Activated CD8-positive, alpha-beta memory T cell treated with anti-CD3 and anti-CD28 coated beads, Interleukin-2, amount 10 ng/mL, durations not matched to agents 7 days and 5 days (primary cell): ENCODE measurements at regions not wholly inside any gene's neighbourhood (a gene's known extent, or its start where the extent isn't known, plus 50 kb on each side); places are given as distances from the start of the nearest gene placed in this dataset.

Experiments used
- ATAC-seq: fragments of 150-1000 bp; cut with Tn5 transposase; one replicate; pipeline ENCODE4 v1.10.0; 2021; ENCODE audit warnings: moderate library complexity
- CTCF ChIA-PET: fragments of 350-600 bp; sonication (Branson Sonifier 250); formaldehyde crosslinking; loops from one replicate; lab custom pipeline; 2021; ENCODE audit warnings: antibody characterized with exemption; lab: Charles Lee
- DNase-seq: peaks from one replicate; pipeline ENCODE4 v3.0.0-alpha.2; 2020
- H3K27ac Mint-ChIP-seq: one replicate; pipeline ENCODE4 v1.8.0; 2021; ENCODE audit warnings: mild to moderate bottlenecking, mixed read lengths
- H3K27me3 Mint-ChIP-seq: one replicate; pipeline ENCODE4 v1.8.0; 2021; ENCODE audit warnings: mixed read lengths
- H3K36me3 Mint-ChIP-seq: one replicate; pipeline ENCODE4 v1.8.0; 2021; ENCODE audit warnings: mild to moderate bottlenecking, mixed read lengths
- H3K4me1 Mint-ChIP-seq: one replicate; pipeline ENCODE4 v1.8.0; 2021; ENCODE audit warnings: mixed read lengths
- H3K4me3 Mint-ChIP-seq: one replicate; pipeline ENCODE4 v1.8.0; 2021; ENCODE audit warnings: mild to moderate bottlenecking, moderate library complexity, mixed read lengths
- H3K9me3 Mint-ChIP-seq: one replicate; pipeline ENCODE4 v1.8.0; 2022; ENCODE audit warnings: low read depth, mixed read lengths

DNA sequence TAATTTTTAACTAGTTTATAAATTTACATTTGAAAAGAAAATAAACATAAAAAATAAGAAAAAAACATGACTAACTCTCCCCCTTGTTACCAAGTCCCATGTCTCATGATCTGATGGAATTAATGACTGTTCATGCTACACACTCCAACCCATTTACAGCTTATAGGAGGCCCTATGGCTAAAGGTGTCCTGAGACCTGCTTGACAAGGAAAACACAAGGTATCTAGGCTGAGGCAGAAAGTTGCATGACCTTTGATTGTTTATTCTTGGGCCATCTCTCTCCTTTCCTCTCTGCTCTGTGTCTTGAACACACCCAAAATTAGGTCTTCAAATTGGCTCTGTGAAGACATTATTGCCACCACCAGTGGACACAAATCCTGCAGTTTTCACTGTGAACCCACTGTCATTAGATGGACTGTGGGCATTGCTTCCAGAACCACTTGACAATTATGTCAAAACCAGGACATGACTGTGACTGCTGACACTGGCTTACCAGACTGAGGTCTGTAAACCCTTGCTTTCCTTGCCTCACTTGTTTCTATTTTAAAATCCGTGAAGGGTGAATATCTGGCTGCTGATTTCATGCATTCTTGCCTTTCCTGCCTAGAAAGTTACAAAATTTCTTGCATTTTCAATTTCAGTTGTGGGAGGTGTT is 386.5 kb upstream of the SPRY2 start:
- CTCF ChIA-PET = no interaction called here
- ATAC-seq (no peak), DNase-seq (no peak)
- Mint-ChIP-seq H3K27me3 (no peaks in the 10 kb centered on the region), H3K36me3 (no peaks in the 10 kb centered on the region), H3K9me3 (no peaks in the 10 kb centered on the region), H3K27ac (no peak overlapping the region), H3K4me1 (no peaks in the 10 kb centered on the region), H3K4me3 (no peak overlapping the region)

DNA sequence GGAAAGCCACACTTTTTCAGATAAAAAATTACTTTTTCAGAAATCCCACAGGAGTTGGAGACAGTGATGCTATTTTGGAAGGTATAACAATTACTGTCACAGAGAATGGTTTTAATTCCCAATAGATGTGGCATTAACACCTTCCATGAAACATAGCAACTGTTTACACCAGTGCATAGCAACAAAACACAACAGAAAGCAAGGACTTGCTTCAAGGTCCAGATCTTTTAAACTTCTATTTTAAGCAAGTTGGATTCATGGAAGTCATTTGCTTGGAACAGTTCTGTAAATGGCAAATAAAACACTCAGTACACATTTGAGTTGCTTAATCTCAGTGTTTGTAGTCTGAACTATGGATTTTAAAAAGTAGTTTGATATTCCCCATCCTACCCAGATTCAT is 385.9 kb upstream of the SPRY2 start:
- no peaks in the 10 kb centered on the region for H3K9me3 Mint-ChIP-seq
- H3K4me1 Mint-ChIP-seq = no peaks in the 10 kb centered on the region
- no peaks in the 10 kb centered on the region for H3K27me3 Mint-ChIP-seq
- CTCF ChIA-PET = no interaction called here
- H3K4me3 Mint-ChIP-seq = no peak overlapping the region
- ATAC-seq (no peak), DNase-seq (no peak)
- no peaks in the 10 kb centered on the region for H3K36me3 Mint-ChIP-seq
- H3K27ac Mint-ChIP-seq = no peak overlapping the region

DNA sequence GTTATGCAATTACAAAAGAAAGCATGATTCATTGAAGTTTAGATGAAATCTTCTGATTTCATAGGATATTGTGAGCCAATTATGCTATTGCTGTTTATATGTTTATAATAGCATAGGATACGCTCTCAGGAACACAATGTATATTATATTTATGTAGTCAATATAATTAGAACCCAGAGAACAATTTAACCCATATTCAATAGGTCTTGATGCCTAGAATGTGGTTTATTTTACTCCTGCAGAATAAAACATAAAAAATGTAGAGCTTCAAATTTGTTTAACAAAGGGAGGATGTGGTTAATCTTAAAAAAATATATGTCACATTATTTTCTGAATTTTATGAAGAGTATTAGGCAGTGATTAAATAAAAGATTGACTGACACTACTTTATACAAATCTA is 380.8 kb upstream of the SPRY2 start:
- Mint-ChIP-seq H3K4me3 (no peak overlapping the region), H3K9me3 (no peaks in the 10 kb centered on the region), H3K36me3 (no peaks in the 10 kb centered on the region), H3K27ac (no peak overlapping the region), H3K4me1 (no peaks in the 10 kb centered on the region), H3K27me3 (no peaks in the 10 kb centered on the region)
- no peak for DNase-seq
- ATAC-seq = no peak
- CTCF ChIA-PET = no interaction called here

DNA sequence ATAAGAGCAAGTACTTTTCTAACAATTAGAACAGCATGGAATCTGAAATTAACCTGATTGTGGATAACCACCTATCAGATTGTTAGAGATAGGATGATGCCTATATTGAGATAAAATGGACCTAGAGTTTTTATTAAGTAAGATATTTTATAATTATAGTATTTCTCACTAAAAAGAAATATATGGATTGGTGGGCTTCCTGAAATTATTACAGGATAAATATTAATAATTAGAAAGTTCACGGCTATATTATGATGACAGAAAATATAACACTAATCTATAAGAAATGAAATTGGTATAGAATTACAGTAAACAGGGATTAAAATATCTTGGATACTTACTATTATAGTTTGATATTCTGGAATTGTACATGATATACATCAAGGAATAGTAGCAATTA is 378.0 kb upstream of the SPRY2 start:
- CTCF ChIA-PET = no interaction called here
- no peaks in the 10 kb centered on the region for H3K4me1 Mint-ChIP-seq
- no peaks in the 10 kb centered on the region for H3K36me3 Mint-ChIP-seq
- H3K9me3 Mint-ChIP-seq = no peaks in the 10 kb centered on the region
- DNase-seq = no peak
- no peak overlapping the region for H3K27ac Mint-ChIP-seq
- no peak for ATAC-seq
- H3K4me3 Mint-ChIP-seq = no peak overlapping the region
- no peaks in the 10 kb centered on the region for H3K27me3 Mint-ChIP-seq

DNA sequence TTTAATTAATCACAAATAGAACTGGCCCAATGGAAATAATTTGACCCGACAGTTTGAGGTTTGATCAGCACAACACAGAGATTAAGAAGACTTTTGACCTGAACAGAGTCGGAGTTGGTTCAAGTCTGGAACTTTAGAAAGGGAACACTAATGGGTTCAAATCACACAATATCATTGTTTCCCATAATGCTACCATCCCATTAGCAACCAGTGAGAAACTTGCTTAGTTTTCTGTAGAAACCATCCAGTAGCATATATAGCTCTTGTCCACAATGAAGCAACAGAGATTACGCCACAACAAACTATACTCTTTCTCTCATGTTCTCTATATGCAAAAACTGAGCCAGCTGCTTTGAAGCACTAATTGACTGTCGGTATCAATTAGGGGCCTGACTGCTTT is 376.9 kb upstream of the SPRY2 start:
- Mint-ChIP-seq H3K36me3 (no peaks in the 10 kb centered on the region), H3K27me3 (no peaks in the 10 kb centered on the region), H3K27ac (no peak overlapping the region), H3K4me3 (no peak overlapping the region), H3K4me1 (no peaks in the 10 kb centered on the region), H3K9me3 (no peaks in the 10 kb centered on the region)
- ATAC-seq = no peak
- no peak for DNase-seq
- CTCF ChIA-PET = no interaction called here

DNA sequence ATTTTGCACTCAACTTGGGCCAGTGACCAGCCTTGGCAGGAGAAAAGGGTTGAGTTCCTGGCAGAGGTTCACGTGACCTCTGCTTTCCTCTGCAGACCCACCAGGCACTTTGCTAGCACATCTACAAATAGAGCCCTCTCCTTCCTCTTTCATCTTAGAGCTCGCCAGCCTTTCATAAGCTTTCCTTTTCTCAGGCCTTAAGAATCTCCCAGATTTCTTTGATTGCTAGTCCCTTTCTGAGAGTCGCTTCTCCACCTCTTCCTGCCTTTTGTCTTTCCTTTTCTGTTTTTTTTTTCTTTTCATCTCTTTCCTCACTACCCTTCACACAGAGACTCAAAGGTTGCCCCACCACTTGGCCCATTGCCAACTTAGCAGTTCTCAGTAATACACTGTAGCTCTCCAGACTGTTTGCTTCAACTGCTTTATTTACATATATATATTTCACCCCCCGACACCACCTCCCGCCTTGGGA is 375.7 kb upstream of the SPRY2 start:
- CTCF ChIA-PET = no interaction called here

DNA sequence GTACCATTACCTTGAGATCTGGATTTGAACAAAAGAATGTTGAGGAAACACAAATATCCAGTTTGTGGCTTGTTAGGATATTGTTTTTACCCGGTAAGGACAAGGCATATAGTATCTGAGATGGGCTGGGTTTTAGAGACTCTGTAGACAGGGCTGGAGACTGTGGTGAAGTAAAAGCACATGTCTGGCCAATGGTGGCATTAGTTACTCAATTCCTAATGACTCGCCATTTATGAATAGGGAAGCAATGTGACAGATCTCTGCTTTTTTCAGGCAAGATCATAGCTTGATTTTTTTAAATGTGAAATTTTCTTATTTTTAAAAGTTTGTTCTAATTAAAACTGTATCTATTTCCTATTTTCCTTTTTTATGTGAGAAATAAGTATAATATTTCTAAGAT is 371.1 kb upstream of the SPRY2 start:
- H3K4me3 Mint-ChIP-seq = no peak overlapping the region
- H3K27ac Mint-ChIP-seq = no peak overlapping the region
- no peaks in the 10 kb centered on the region for H3K9me3 Mint-ChIP-seq
- no peak for ATAC-seq
- no peaks in the 10 kb centered on the region for H3K4me1 Mint-ChIP-seq
- H3K27me3 Mint-ChIP-seq = no peaks in the 10 kb centered on the region
- H3K36me3 Mint-ChIP-seq = no peaks in the 10 kb centered on the region
- CTCF ChIA-PET = no interaction called here
- no peak for DNase-seq

More for the DNA sequence above, 375.7 kb upstream of the SPRY2 start:
- Mint-ChIP-seq H3K4me1 (no peaks in the 10 kb centered on the region), H3K9me3 (no peaks in the 10 kb centered on the region), H3K27ac (no peak overlapping the region), H3K27me3 (no peaks in the 10 kb centered on the region), H3K4me3 (no peak overlapping the region), H3K36me3 (no peaks in the 10 kb centered on the region)
- ATAC-seq (no peak), DNase-seq (no peak)

DNA sequence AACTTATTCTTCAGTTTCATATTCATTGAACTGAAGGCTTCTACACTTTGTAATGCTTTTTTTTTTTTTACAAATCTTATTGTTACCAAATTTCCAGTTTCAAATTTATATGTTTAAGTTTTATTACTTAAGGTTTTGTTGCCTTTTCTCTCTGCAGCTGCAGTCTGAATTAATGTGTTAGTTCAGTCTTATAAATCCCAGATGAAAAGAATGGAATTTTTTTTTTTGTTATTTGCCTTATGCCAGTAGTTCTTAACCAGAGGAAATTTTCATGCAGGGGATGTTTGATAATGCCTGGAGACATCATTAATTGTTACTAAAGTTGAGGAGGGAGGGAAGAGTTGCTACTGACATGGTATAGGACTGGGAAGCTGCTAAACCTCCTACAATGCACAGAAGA is 367.9 kb upstream of the SPRY2 start:
- ATAC-seq (no peak), DNase-seq (no peak)
- Mint-ChIP-seq H3K36me3 (no peaks in the 10 kb centered on the region), H3K27me3 (no peaks in the 10 kb centered on the region), H3K27ac (no peak overlapping the region), H3K4me1 (no peaks in the 10 kb centered on the region), H3K9me3 (no peaks in the 10 kb centered on the region), H3K4me3 (no peak overlapping the region)
- CTCF ChIA-PET = no interaction called here

DNA sequence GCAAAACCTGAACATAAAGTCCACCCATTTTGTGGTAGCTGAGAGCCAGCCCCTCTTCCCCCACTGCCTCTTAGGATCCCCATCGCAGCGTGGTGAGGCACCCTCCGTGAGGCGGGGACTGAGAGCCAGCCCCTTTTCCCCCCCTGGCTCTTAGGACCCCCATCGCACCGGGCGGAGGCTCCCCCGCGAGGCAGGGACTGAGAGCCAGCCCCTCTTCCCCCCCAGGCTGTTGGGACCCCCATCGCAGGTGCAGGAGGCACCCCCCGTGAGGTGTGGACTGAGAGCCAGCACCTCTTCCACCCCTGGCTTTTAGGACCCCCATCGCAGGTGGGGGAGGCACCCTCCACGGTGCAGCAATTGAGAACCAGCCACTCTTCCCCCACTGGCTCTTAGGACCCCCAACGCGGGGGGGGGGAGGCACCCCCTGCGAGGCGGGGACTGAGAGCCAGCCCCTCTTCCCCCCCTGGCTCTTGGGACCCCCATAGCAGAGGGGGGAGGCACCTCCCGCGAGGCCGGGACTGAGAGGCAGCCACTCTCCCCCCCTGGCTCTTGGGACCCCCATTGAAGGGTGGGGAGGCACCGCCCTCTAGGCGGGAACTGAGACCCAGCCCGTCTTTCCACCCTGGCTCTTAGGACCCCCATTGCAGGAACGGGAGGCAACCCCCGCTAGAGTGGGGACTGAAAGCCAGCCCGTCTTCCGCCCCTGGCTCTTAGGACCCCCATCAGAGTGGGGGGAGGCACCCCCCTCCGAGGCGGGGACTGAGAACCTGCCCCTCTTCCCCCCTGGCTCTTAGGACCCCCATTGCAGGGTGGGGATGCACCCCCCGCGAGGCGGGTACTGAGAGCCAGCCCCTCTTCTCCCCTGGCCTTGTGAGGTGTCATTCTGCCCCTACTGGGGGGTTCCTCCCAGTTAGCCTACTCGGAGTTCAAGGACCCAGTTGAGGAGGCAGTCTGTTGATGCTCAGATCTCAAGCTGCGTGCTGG is 366.4 kb upstream of the SPRY2 start:
- CTCF ChIA-PET = no interaction called here
- H3K4me1 Mint-ChIP-seq = no peaks in the 10 kb centered on the region
- no peaks in the 10 kb centered on the region for H3K9me3 Mint-ChIP-seq
- no peak for DNase-seq
- no peak overlapping the region for H3K27ac Mint-ChIP-seq
- ATAC-seq = no peak
- H3K27me3 Mint-ChIP-seq = no peaks in the 10 kb centered on the region
- no peak overlapping the region for H3K4me3 Mint-ChIP-seq
- no peaks in the 10 kb centered on the region for H3K36me3 Mint-ChIP-seq

DNA sequence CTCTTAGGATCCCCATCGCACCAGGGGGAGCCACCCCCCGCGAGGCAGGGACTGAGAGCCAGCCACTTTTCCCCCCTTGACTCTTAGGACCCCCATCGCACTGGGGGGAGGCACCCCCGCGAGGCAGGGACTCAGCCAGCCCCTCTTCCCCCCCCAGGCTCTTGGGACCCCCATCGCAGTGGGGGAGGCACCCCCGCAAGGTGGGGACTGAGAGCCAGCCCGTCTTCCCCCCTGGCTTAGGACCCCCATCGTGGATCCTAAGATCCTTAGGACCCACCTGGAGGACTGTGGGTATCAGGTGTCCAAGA is 365.2 kb upstream of the SPRY2 start:
- Mint-ChIP-seq H3K36me3 (no peaks in the 10 kb centered on the region), H3K27me3 (no peaks in the 10 kb centered on the region), H3K4me1 (no peaks in the 10 kb centered on the region), H3K9me3 (no peaks in the 10 kb centered on the region), H3K4me3 (no peak overlapping the region), H3K27ac (no peak overlapping the region)
- ATAC-seq (no peak), DNase-seq (no peak)
- CTCF ChIA-PET = no interaction called here

DNA sequence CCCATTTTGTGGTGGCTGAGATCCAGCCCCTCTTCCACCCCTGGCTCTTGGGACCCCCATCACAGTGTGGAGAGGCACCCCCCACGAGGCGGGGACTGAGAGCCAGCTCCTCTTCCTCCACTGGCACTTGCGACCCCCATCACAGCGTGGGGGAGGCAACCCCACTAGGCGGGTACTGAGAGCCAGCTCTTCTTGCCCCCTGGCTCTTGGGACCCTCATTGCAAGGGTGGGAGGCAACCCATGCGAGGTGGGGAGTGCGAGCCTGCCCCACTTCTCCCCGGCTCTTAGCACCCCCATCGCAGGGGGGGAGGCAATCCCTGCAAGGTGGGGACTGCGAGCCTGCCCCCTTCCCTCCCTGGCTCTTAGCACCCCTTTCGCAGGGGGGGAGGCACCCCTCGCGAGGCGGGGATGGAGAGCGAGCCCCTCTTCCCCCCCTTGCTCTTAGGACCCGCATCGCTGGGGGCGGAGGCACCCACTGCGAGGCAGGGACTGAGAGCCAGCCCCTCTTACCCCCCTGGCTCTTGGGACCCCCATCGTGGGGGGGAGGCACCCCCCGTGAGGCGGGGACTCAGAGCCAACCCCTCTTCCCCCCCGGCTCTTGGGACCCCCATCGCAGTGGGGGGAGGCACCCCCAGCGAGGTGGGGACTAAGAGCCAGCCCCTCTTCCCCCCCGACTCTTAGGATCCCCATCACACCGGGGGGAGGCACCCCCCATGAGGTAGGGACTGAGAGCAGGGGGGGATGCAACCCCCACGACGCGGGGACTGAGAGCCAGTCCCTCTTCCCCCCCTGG is 364.6 kb upstream of the SPRY2 start:
- DNase-seq (no peak), ATAC-seq (no peak)
- Mint-ChIP-seq H3K27ac (no peak overlapping the region), H3K27me3 (no peaks in the 10 kb centered on the region), H3K9me3 (no peaks in the 10 kb centered on the region), H3K4me1 (no peaks in the 10 kb centered on the region), H3K4me3 (no peak overlapping the region), H3K36me3 (no peaks in the 10 kb centered on the region)
- CTCF ChIA-PET = no interaction called here

DNA sequence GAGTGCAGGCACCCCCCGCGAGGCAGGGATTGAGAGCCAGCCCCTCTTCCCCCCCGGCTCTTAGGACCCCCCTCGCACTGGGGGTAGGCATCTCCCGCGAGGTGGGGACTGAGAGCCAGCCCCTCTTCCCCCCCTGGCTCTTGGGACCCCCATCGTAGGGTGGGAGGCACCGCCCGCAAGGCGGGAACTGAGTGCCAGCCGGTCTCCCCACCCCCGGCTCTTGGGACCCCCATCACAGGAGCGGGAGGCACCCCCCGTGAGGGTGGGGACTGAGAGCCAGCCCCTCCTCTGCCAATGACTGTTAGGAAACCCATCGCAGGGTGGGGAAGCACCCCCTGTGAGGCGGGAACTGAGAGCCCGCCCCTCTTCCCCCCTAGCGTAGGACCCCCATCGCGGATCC is 363.4 kb upstream of the SPRY2 start:
- Mint-ChIP-seq H3K27ac (no peak overlapping the region), H3K9me3 (no peaks in the 10 kb centered on the region), H3K27me3 (no peaks in the 10 kb centered on the region), H3K4me3 (no peak overlapping the region), H3K36me3 (no peaks in the 10 kb centered on the region), H3K4me1 (no peaks in the 10 kb centered on the region)
- no peak for ATAC-seq
- CTCF ChIA-PET = no interaction called here
- no peak for DNase-seq

DNA sequence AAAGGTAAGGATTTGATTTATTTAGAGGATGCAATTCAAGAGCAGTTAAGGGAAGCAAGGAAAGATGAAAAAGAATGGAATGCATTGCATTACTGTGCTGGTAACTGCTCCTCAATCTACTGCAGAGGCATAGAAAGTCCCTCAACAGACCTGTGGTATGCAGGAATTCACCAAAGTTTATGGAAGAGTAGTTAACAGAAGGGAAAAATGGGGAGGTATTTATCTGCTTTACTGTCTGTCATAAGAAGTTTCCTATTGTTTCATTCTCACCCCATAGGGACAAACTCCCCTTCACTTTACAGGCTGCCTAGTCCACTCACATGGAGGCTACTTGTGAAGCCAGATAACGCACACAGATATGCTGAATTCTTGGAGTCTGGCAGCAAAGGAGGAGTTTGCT is 354.9 kb upstream of the SPRY2 start:
- no peaks in the 10 kb centered on the region for H3K9me3 Mint-ChIP-seq
- CTCF ChIA-PET = no interaction called here
- H3K4me1 Mint-ChIP-seq = no peaks in the 10 kb centered on the region

More for the DNA sequence above, 354.9 kb upstream of the SPRY2 start:
- H3K27me3 Mint-ChIP-seq = no peaks in the 10 kb centered on the region
- no peak overlapping the region for H3K27ac Mint-ChIP-seq
- DNase-seq (no peak), ATAC-seq (no peak)
- H3K36me3 Mint-ChIP-seq = no peaks in the 10 kb centered on the region
- no peak overlapping the region for H3K4me3 Mint-ChIP-seq
